ENCODE measurements at regions not wholly inside any gene's neighbourhood (a gene's known extent, or its start where the extent isn't known, plus 50 kb on each side); places are given as distances from the start of the nearest gene placed in this dataset.
"Not testable (repeated sequence)": the region's sequence is repeated elsewhere in the genome, so short reads cannot be mapped to it uniquely, and the experiment has no call there.

GRCh38 chr4:55028196-55028595 lies 97.2 kb downstream of the KDR start:
- DNase-seq (ENCODE audit: low read depth, low spot score), result no peak

- no peak for DNase-seq (ENCODE audit: low read depth, low spot score)
Observed at GRCh38 chr4:55027596-55027995, 97.8 kb downstream of the KDR start.

DNA sequence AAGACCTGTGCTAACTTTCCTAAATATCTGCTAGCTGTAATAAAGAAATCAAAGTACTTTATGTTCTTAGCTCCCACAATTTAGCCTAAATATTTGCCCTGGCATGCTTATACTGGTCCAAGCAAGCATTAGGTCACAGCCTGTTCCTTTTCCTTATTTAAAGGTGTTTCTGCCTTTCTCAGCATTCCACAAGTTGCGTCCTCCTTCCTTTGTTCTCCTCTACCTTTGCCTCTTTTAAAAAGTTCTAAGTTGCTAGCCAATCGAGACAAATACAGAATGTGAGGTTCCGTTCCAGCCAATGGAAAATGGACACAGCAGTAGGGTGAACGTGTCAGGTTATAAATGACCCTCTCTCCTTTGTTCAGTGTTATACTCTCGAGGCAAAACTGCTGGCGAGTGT lies 99.9 kb downstream of the KDR start:
- DNase-seq (ENCODE audit: low read depth, low spot score), result not testable (repeated sequence)

GRCh38 chr4:55023030-55023429 lies 102.4 kb downstream of the KDR start:
- no peak for DNase-seq (ENCODE audit: low read depth, low spot score)

GRCh38 chr4:55021214-55021613 lies 104.2 kb downstream of the KDR start:
- no peak for DNase-seq (ENCODE audit: low read depth, low spot score)

GRCh38 chr4:55020131-55020530 lies 105.3 kb downstream of the KDR start:
- DNase-seq (ENCODE audit: low read depth, low spot score), result no peak

DNA sequence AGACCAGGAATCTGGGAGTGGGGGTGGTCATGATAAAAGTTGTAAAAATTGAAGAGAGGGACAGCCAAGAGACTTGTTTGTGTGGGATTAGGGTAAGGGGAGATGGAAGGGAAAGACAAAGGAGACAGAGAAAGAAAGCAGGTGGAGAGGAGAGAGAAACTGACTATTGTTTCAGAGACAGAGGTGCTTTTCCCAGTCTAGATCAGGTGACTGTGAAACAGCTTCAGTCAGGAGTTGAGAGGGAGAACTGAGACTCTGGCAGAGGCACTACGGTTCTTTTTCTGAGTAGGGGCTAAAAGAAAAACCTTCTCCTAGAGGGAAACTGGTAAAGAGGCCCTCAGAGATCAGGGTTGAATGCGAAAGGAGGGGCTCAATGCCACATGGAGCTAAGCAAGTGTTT lies 106.4 kb downstream of the KDR start:
- no peak for DNase-seq (ENCODE audit: low read depth, low spot score)

DNA sequence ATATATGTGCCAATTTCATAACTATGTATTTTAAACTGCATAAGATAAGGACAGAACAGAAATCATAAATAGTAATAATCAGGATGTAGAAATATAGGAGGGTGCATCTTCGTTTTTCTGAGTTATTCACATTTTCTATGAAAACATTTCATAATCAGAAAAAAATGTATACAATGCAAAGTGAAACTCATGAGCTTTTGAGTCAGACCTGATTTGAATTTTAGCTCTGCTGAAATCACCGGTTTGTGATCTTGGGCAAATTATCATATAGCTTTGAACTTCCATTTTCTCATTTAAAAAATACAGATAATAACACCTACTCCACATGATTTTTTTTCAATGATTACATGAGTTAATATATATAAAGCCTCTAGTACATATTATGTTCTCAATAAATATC lies 106.9 kb downstream of the KDR start:
- no peak for DNase-seq (ENCODE audit: low read depth, low spot score)

GRCh38 chr4:55017406-55017805 lies 108.0 kb downstream of the KDR start:
- DNase-seq (ENCODE audit: low read depth, low spot score), result no peak

DNA sequence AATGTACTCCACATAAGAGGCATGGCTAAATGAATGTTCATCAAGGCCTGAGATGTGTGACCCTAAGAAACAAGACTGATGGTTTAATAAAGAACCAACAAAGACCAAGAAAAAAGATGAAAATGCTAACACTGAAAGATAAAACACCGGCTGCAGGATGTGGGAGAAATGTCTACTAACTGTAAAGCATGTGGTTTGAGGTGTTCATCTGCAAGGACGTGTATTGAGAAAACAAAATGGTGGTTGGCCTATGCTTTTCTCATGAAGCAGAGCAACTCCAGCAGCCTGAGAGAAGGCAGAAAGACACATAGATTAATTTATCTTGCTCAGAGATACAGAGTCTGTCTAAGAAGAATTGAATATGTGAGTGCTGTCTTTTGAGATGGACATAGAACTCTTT lies 109.3 kb downstream of the KDR start:
- DNase-seq (ENCODE audit: low read depth, low spot score), result no peak

- DNase-seq (ENCODE audit: low read depth, low spot score), result no peak
Observed at GRCh38 chr4:55014876-55015275, 110.5 kb downstream of the KDR start.

GRCh38 chr4:55013431-55013955 lies 111.9 kb downstream of the KDR start:
- peak; percentile 32 for DNase-seq (ENCODE audit: low read depth, low spot score)

DNA sequence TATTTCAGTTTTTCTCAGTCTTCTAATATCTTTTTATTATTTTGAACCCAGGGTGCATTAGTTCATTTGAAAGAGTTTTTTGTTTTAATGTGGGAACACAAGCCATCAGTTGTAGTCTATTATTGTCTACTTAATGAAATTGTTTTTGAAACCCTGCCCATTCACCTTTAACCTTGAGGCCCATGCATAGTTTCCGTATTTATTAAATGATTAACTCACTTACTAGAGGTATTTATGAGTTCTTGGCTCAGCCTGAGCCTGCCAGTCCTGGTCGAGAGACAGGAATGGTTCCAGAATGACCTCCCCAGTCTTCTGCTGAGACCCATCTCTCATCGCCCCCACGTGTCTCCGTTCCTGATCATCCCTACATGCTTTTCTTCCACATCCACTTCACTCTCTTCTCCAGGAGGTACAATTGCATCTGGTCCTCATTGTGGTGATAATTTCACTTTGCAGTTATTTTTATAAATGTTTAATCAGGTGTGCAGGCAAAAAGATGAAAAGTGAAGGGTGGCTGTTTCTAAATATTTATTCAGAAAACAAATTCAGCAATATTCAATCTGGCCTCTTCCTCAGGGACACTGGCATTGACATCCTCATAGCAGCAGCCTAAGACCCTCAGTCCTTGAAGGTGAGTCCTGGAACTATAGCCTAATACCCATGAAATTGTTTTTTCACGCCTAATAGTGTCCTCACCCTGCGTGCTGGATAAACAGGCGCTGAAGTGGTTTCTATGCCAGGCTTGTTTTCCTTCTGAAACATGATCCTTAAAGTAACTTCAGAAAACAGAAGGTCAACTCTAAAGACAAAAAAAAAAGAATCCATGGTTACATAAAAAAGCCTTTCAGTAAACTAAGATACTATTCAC lies 112.8 kb downstream of the KDR start:
- DNase-seq (ENCODE audit: low read depth, low spot score), result no peak

- no peak for DNase-seq (ENCODE audit: low read depth, low spot score)
Observed at GRCh38 chr4:55011761-55012160, 113.6 kb downstream of the KDR start.

GRCh38 chr4:55010550-55010949 lies 114.8 kb downstream of the KDR start:
- no peak for DNase-seq (ENCODE audit: low read depth, low spot score)

GRCh38 chr4:55008166-55009056 lies 117.0 kb downstream of the KDR start:
- no peak for DNase-seq (ENCODE audit: low read depth, low spot score)

DNA sequence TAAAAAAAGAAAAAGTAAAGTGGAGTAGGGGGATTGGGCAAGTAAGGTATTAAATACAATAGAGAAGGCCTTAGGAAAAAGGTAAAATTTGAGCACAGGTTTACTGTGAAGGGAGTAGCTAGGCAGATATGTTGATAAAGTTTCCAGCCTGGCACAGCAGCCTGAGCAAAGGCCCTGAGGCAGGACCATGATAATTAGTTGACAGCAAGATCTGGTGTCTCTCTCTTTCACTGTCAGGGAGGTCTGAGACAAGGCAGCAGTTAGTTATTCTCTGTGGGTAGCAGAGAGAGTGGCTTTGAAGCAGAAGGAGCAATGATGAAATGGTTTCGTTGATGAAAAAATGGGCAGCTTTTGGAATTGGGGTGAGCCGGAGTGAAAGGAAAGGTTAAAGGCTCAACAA lies 119.5 kb downstream of the KDR start:
- DNase-seq (ENCODE audit: low read depth, low spot score), result no peak

- peak; percentile 92 for DNase-seq (ENCODE audit: low read depth, low spot score)
Observed at GRCh38 chr4:55004831-55005230, 120.6 kb downstream of the KDR start.

- no peak for DNase-seq (ENCODE audit: low read depth, low spot score)
Observed at GRCh38 chr4:55002431-55002830, 123.0 kb downstream of the KDR start.

GRCh38 chr4:55001538-55001937 lies 123.9 kb downstream of the KDR start:
- DNase-seq (ENCODE audit: low read depth, low spot score), result no peak

GRCh38 chr4:54999003-54999402 lies 126.4 kb downstream of the KDR start:
- DNase-seq (ENCODE audit: low read depth, low spot score), result peak; percentile 72

DNA sequence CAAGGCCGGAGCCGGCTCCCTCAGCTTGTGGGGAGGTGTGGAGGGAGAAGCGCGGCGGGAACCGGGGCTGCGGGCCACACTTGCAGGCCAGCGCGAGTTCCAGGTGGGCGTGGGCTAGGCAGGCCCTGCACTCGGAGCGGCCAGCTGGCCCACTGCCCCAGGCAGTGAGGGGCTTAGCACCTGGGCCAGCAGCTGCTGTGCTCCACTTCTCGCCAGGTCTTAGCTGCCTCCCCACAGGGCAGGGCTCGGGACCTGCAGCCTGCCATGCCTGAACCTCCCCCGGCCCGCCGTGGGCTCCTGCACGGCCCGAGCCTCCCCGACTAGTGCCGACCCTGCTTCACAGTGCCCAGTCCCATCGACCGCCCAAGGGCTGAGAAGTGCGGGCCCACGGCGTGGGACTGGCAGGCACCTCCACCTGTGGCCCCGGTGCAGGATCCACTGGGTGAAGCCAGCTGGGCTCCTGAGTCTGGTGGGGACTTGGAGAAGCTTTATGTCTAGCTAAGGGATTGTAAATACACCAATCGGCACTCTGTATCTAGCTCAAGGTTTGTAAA lies 131.8 kb downstream of the KDR start:
- not testable (repeated sequence) for DNase-seq (ENCODE audit: low read depth, low spot score)
